NCI-H146 treated with DMSO at 0.1 percent for 48 hours (cell line): ENCODE measurements at regions not wholly inside any gene's neighbourhood (a gene's known extent, or its start where the extent isn't known, plus 50 kb on each side); places are given as distances from the start of the nearest gene placed in this dataset.

Experiments
- DNase-seq: peaks from one replicate; lab custom pipeline; 2025; ENCODE audit not compliant: unreplicated experiment; lab: John Stamatoyannopoulos, UW

GRCh38 chr22:23522623-23523251, 57.4 kb downstream of the IGLL1 start:
- DNase-seq: peak; percentile 24

- DNase-seq: peak; percentile 82
These were observed 58.5 kb downstream of the IGLL1 start for GRCh38 chr22:23521441-23522113.

GRCh38 chr22:23520863-23521440, 59.1 kb downstream of the IGLL1 start:
- DNase-seq: no peak

GRCh38 chr22:23519442-23520157, 60.5 kb downstream of the IGLL1 start:
- DNase-seq: no peak

- no peak for DNase-seq
These were observed 61.5 kb downstream of the IGLL1 start for GRCh38 chr22:23518376-23519187.

- DNase-seq: no peak
These were observed 62.2 kb downstream of the IGLL1 start for GRCh38 chr22:23517804-23518375.

- DNase-seq: no peak
These were observed 63.8 kb downstream of the IGLL1 start for GRCh38 chr22:23516304-23516703.

GRCh38 chr22:23514322-23515038, 65.6 kb downstream of the IGLL1 start:
- no peak for DNase-seq

GRCh38 chr22:23513705-23514104, 66.4 kb downstream of the IGLL1 start:
- DNase-seq: no peak

GRCh38 chr22:23513133-23513532, 67.0 kb downstream of the IGLL1 start:
- no peak for DNase-seq

- no peak for DNase-seq
These were observed 67.4 kb downstream of the IGLL1 start for GRCh38 chr22:23512721-23513120.

GRCh38 chr22:23512348-23512705, 67.8 kb downstream of the IGLL1 start:
- DNase-seq: no peak

- DNase-seq: no peak
These were observed 68.3 kb downstream of the IGLL1 start for GRCh38 chr22:23511627-23512347.

GRCh38 chr22:23509571-23510302, 70.4 kb downstream of the IGLL1 start:
- DNase-seq: no peak

GRCh38 chr22:23504516-23504915, 75.6 kb downstream of the IGLL1 start:
- DNase-seq: no peak

GRCh38 chr22:23503736-23504440, 76.2 kb downstream of the IGLL1 start:
- no peak for DNase-seq

GRCh38 chr22:23503142-23503541, 76.9 kb downstream of the IGLL1 start:
- no peak for DNase-seq

- no peak for DNase-seq
These were observed 78.4 kb downstream of the IGLL1 start for GRCh38 chr22:23501708-23502107.
